Activated CD8-positive, alpha-beta T cell treated with anti-CD3 and anti-CD28 coated beads for 36 hours (primary cell): ENCODE measurements at regions not wholly inside any gene's neighbourhood (a gene's known extent, or its start where the extent isn't known, plus 50 kb on each side); places are given as distances from the start of the nearest gene placed in this dataset.

Experiments used
- ATAC-seq: fragments of 200-7000 bp; cut with Tn5 transposase; one replicate; pipeline ENCODE4 v1.10.0; 2021; ENCODE audit warnings: mild to moderate bottlenecking, moderate library complexity
- CTCF ChIA-PET: fragments of 350-600 bp; sonication (Branson Sonifier 250); formaldehyde crosslinking; loops from one replicate; lab custom pipeline; 2021; ENCODE audit warnings: antibody characterized with exemption; lab: Charles Lee
- POLR2A ChIA-PET: fragments of 350-600 bp; sonication (Branson Sonifier 250); formaldehyde crosslinking; loops from one replicate; lab custom pipeline; 2021; ENCODE audit warnings: antibody characterized with exemption; lab: Charles Lee
- DNase-seq: peaks from one replicate; pipeline ENCODE4 v3.0.0-alpha.2; 2020
- H3K27ac Mint-ChIP-seq: one replicate; pipeline ENCODE4 v1.8.0; 2021; ENCODE audit warnings: mild to moderate bottlenecking, mixed read lengths
- H3K27me3 Mint-ChIP-seq: one replicate; pipeline ENCODE4 v1.8.0; 2021; ENCODE audit warnings: mixed read lengths
- H3K36me3 Mint-ChIP-seq: one replicate; pipeline ENCODE4 v1.8.0; 2021; ENCODE audit warnings: low read depth, mixed read lengths
- H3K4me1 Mint-ChIP-seq: one replicate; pipeline ENCODE4 v1.8.0; 2021; ENCODE audit warnings: low read depth, mixed read lengths
- H3K4me3 Mint-ChIP-seq: one replicate; pipeline ENCODE4 v1.8.0; 2021; ENCODE audit warnings: mild to moderate bottlenecking, moderate library complexity, mixed read lengths
- H3K9me3 Mint-ChIP-seq: one replicate; pipeline ENCODE4 v1.8.0; 2021; ENCODE audit warnings: mixed read lengths
- intact Hi-C: fragments of 100-400 bp; cut with micrococcal nuclease; formaldehyde crosslinking; loops from one replicate; pipeline ENCODE4 v1.10.0; 2022
- TF ChIP-seq, protein P1 (sequence below): fragments of 200-600 bp; IDR thresholded peaks from one replicate; pipeline ENCODE4 v1.8.0; 2022; ENCODE audit warnings: antibody characterized with exemption, mild to moderate bottlenecking

- Mint-ChIP-seq H3K27me3 (peaks cover 1% of the 10 kb centered on the region), H3K4me3 (no peak overlapping the region), H3K27ac (no peak overlapping the region), H3K36me3 (no peaks in the 10 kb centered on the region), H3K9me3 (no peaks in the 10 kb centered on the region), H3K4me1 (no peaks in the 10 kb centered on the region)
- ChIA-PET CTCF (no interaction called here), POLR2A (no interaction called here)
- ATAC-seq: no peak
- intact Hi-C loops: no loop called here
- TF ChIP-seq, protein P1, sequence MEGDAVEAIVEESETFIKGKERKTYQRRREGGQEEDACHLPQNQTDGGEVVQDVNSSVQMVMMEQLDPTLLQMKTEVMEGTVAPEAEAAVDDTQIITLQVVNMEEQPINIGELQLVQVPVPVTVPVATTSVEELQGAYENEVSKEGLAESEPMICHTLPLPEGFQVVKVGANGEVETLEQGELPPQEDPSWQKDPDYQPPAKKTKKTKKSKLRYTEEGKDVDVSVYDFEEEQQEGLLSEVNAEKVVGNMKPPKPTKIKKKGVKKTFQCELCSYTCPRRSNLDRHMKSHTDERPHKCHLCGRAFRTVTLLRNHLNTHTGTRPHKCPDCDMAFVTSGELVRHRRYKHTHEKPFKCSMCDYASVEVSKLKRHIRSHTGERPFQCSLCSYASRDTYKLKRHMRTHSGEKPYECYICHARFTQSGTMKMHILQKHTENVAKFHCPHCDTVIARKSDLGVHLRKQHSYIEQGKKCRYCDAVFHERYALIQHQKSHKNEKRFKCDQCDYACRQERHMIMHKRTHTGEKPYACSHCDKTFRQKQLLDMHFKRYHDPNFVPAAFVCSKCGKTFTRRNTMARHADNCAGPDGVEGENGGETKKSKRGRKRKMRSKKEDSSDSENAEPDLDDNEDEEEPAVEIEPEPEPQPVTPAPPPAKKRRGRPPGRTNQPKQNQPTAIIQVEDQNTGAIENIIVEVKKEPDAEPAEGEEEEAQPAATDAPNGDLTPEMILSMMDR: no peak
- DNase-seq: no peak
Measured at GRCh38 chr3:194933465-194933864, 247.8 kb downstream of the FAM43A start.

DNA sequence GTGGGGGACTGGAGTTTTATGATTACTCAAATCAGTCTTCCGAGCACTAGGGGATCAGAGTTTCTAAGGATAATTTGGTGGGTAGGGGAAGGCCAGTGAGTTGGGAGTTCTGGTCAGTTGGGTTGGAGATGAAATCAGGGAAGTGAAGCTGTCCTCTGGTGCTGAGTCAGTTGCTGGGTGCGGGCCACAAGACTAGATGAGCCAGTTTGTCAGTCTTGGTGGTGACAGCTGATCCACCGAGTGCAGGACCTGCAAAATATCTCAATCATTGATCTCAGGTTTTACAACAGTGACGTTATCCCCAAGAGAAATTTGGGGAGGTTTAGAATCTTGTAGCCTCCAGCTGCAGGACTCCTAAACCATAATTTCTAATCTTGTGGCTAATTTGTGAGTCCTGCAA is 249.4 kb downstream of the FAM43A start:
- ATAC-seq (no peak), DNase-seq (no peak)
- Mint-ChIP-seq H3K27ac (no peak overlapping the region), H3K27me3 (peaks cover 1% of the 10 kb centered on the region), H3K36me3 (no peaks in the 10 kb centered on the region), H3K9me3 (no peaks in the 10 kb centered on the region), H3K4me1 (no peaks in the 10 kb centered on the region), H3K4me3 (no peak overlapping the region)
- intact Hi-C loops: no loop called here
- CTCF ChIA-PET: no interaction called here
- TF ChIP-seq, protein P1: no peak
- POLR2A ChIA-PET: interaction anchor here (0.5 kb wide), 1 partner anchor 254 kb away, joined by 3 read pairs; no protein-coding TSS in a partner anchor

DNA sequence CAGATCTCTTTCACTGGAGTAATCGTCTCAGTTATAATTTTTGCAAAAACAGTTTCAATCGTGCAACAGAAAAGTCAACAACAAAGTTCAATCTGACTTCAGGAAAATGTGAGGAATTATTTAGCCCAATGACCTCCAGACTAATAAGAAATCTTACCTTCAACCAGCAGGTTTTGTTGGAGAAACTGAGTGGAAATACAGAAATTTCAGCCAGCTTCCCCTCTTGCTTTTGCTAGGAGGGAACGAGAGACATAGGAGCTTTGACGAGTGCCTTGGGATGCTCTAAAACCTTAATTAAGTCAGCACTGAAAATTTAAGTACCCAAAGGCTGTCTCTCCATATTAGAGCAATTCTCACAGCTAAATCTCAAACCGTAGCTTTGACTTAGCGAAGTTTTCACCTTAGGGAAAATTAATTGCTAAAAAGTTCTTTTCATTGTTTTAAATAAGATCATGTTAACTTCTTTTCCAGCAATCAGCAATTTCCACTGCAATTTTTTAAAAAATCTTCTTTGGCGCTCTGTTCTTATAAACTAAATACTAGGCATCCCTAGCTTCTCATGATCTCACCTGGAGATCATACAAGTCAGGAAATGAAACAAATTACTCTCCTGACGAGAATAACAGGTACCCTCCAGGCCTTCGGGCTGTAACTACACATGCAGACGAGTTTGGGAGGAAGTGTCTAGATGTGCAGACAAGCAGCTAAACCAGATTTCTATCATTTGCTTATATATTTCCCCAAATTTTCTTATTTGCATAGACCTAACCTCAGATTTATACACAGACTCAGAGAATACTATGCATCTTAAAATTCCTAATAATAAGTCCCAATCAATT is 250.2 kb downstream of the FAM43A start:
- Mint-ChIP-seq H3K36me3 (no peaks in the 10 kb centered on the region), H3K4me3 (no peak overlapping the region), H3K9me3 (no peaks in the 10 kb centered on the region), H3K27ac (no peak overlapping the region), H3K27me3 (peaks cover 3% of the 10 kb centered on the region), H3K4me1 (no peaks in the 10 kb centered on the region)
- TF ChIP-seq, protein P1: no peak
- DNase-seq (no peak), ATAC-seq (no peak)
- ChIA-PET CTCF (no interaction called here), POLR2A (no interaction called here)
- intact Hi-C loops: no loop called here

GRCh38 chr3:194936659-194937058 is 251.0 kb downstream of the FAM43A start:
- no peaks in the 10 kb centered on the region for H3K36me3 Mint-ChIP-seq
- intact Hi-C loops: no loop called here
- ATAC-seq: no peak
- POLR2A ChIA-PET: no interaction called here
- no peak overlapping the region for H3K4me3 Mint-ChIP-seq
- TF ChIP-seq, protein P1: no peak
- H3K27me3 Mint-ChIP-seq: peaks cover 5% of the 10 kb centered on the region
- CTCF ChIA-PET: no interaction called here
- H3K27ac Mint-ChIP-seq: no peak overlapping the region
- no peaks in the 10 kb centered on the region for H3K4me1 Mint-ChIP-seq
- H3K9me3 Mint-ChIP-seq: no peaks in the 10 kb centered on the region
- DNase-seq: no peak

- TF ChIP-seq, protein P1: no peak
- DNase-seq (no peak), ATAC-seq (no peak)
- intact Hi-C loops: no loop called here
- H3K4me3 Mint-ChIP-seq: no peak overlapping the region
- no peak overlapping the region for H3K27ac Mint-ChIP-seq
- no peaks in the 10 kb centered on the region for H3K9me3 Mint-ChIP-seq
- H3K27me3 Mint-ChIP-seq: peaks cover 5% of the 10 kb centered on the region
- ChIA-PET POLR2A (no interaction called here), CTCF (interaction anchor here (0.6 kb wide), 1 partner anchor 102 kb away, joined by 3 read pairs; no protein-coding TSS in a partner anchor)
- no peaks in the 10 kb centered on the region for H3K36me3 Mint-ChIP-seq
- no peaks in the 10 kb centered on the region for H3K4me1 Mint-ChIP-seq
Measured at GRCh38 chr3:194937144-194937543, 251.5 kb downstream of the FAM43A start.
